Activated naive CD4-positive, alpha-beta T cell treated with anti-CD3 and anti-CD28 coated beads, Interleukin-2, amount 50 U/mL, for 16 hours (primary cell): ENCODE measurements at regions not wholly inside any gene's neighbourhood (a gene's known extent, or its start where the extent isn't known, plus 50 kb on each side); places are given as distances from the start of the nearest gene placed in this dataset.
"Not testable (repeated sequence)": the region's sequence is repeated elsewhere in the genome, so short reads cannot be mapped to it uniquely, and the experiment has no call there.

Experiments
- DNase-seq: peaks from one replicate; pipeline ENCODE4 v3.0.0-alpha.2; 2020

DNA sequence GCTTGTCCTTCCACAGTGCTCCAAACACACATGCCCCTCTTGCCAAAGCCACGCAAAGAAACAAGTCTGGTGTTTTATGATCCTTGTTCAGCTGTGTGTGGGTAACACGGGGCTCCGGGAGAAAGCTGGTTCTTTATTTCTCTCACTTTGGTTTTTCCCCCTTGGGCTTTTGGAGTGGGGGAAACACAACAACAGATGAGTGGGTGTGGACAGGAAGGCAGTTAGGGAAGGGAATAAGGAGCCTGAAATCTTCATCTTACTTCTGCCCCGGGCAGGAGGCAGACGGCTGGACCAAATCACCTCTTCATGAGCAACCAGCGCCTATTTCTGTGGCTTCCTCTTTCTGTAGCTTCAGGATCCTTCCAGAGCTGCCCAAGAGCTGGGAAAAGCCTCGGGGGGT, 218.5 kb downstream of the PHETA1 start:
- no peak for DNase-seq

DNA sequence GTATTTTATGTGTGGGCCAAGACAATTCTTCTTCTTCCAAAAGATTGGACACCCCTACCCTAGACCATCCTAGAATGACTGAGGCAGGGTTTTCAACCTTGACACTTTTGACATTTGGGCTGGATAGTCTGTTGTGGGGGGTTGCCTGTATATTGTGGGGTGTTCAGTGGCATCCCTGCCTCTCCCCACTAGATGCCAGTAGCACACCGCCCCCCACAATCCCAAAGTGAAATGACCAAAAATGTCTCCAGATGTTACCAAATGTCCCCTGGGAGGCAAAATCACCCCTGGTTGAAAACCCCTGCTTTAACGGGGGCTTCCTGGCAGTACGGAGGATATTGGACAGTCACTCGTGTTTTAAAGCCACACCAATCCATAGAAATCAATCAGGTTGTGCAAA, 219.6 kb downstream of the PHETA1 start:
- DNase-seq = no peak

DNA sequence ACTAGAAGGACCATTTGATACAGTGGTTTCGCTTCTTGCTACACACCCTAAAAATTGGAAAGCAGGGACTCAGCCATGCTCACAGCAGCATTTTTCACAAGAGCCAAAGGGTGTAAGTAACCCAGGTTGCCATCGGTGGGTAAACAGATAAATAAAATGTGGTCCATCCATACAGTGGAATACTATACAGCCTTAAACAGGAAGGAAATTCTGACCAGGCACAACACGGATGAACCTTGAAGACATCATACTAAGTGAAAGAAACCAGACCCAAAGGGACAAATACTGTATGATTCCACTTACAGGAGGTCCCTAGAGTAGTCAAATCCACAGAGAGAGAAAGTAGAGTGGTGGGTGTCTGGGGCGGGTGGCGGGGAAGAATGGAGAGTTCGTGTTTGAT, 220.9 kb downstream of the PHETA1 start:
- DNase-seq = no peak

DNA sequence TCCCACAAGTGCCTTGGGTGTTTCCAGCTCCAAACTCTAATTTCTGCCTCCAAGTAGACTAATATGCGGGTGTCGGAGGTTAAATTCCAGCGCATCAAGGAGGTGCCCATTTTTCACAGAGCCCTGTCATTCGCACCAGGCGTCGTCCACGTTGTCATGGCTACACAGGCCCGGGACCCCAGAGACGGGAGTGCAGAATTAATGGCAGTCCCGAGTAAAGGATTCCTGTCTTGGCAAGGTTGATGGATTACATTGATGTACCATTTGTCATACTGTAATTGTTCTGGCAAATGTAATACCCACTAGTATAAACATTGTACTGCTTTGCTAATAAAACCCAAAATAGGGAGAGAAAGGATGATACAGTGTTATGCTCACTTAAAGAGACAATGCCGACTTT, 222.9 kb upstream of the MYL2 start:
- no peak for DNase-seq

DNA sequence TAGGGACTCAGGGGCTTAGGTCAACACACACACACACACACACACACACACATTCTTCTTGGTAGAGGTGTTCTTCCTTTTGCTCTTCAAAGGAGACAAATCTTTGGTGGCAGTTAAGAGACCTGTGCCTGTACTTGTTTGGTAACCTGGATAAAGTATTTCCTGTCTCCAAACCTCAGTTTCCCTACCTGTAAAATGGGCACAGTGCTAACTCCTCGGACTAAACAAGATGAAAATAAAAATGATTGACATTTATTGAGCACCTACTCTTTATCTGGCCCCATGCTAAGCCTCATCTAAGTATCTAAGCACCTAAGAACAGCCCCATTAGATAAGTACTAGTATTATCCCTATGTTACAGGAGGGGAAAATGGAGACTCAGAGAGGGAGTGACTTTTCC, 220.8 kb upstream of the MYL2 start:
- DNase-seq = no peak

DNA sequence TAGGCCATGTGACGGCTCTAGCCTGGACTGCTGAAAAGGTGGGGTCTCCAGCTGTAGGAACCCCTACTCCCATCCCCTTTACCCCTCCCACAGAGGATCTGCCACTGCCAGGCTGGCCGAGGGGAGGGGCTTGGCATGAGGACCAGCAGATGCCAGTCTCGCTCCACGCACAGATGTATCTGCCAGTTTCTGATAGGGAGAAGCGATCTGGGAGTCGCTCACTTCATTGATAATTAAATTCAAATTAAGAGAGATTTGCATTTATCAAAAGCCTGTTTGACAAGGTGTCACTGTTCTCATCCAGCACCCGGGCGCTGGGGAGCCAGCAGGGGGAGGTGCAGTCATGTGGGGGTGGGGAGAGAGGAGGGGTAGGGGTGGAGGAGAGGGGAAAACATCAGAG, 217.6 kb upstream of the MYL2 start:
- DNase-seq = no peak

DNA sequence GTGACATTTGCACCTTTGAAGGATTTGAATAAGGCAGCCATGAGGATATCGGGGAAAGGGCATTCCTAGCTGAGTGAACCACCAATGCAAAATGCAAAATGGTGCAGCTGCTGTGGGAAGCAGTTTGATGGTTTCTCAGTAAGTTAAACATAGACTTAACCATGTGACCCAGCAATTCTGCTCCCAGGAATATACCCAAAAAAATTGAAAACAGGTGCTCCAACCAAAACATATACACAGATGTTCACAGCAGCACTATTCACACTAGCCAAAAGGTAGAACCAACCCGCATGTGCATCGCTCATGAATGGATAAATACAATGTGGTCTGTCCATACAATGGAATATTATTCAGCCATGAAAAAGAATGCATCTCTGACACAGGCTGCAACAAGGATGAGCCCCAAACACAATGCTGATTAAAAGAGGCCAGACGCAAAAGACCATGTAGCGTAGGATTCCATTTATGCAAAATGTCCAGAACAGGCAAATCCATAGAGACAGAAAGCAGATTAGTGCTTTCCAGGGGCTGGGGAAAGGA, 215.0 kb upstream of the MYL2 start:
- DNase-seq = no peak

DNA sequence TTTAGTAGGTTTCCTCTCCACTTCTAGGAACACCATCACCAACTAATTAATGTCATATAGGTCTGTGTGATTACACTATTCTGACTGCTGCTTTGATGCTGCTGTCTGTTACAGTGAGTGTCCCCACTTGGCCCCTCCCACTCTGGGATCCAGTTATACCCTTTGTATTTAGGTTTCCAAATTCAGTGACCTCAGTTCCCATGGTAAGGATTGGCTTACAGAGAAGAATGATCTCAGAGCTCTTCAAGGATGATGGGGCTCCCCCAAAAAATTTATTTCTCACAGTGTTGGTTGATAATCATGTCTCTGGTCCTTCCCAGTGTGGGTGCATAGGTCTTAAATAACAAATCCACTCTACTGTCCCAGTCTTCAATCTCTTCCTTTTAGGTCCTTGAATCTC, 210.0 kb upstream of the MYL2 start:
- no peak for DNase-seq

DNA sequence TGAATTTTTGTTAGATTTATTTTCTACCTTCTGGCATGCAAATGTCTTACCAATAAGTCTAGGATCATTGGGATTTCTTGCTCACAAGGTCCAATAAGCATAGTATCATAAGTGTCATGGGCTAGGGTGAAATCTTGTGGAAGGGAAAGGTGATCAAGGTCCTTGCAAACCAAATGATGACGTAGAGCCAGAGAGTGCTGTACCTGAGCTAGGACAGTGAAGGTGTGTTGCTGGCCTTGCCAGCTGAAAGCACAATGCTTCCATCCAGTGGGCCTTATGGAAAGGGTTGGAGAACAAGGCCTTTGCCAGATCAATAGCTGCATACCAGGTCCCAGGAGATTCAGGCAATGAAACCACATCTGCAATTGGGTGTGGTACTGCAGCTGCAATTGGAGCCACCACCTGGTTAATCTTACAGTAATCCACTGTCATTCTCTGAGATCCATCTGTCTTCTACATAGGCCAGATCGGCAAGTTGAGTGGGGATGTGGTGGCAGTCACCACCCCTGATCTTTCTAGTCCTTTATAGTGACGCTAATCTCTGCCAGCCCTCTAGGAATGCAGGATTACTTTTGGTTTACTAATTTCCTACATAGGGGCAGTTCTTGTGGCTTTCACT, 208.9 kb upstream of the MYL2 start:
- no peak for DNase-seq

DNA sequence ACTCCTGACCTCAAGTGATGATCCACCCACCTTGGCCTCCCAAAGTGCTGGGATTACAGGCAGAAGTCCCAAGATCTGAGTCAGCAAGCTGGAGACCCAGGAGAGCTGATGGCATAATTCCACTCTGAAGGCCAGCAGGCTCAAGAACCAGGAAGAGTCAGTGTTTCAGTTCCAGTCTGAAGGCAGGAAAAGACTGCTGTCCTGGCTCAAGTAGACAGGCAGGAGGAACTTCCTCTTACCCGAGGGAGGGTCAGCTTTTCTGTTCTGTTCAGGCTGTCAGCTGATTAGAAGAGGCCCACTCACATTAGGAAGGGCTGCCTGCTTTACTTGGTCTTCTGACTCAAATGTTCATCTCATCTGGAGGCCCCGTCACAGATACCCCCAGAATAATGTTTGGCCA, 206.0 kb upstream of the MYL2 start:
- DNase-seq = no peak

DNA sequence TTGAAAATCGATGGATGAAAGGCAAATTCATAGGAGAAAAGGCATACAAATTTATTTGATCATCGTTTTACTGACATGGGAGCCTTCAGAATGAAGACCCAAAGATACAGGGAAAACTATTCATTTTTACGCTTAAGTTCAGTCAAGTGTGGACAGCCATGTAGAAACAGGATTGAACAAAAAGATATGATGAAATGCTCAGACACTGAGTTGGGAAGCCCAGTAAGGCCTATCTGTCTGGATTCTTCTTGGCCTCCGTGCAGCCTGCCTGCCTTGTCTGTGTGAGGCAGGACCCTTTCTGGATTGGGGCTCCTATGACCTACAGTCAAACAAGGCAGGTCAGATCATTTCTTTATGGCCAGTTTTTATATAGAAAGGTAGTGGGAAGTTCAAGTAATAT, 203.8 kb upstream of the MYL2 start:
- no peak for DNase-seq

DNA sequence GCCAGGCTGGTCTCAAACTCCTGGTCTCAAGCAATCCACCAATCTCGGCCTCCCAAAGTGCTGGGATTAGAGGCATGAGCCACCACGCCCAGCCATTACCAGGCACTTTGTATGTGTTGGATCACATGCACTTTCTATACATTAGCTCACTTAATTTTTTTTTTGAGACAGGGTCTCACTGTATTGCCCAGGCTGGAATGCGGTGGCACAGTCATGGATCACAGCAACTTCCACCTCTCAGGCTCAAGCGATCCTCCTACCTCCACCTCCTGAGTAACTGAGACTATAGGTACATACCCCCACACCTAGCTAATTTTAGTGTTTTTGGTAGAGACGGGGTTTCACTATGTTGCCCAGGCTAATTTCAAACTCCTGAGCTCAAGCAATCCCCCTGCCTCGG, 203.0 kb upstream of the MYL2 start:
- DNase-seq = no peak

DNA sequence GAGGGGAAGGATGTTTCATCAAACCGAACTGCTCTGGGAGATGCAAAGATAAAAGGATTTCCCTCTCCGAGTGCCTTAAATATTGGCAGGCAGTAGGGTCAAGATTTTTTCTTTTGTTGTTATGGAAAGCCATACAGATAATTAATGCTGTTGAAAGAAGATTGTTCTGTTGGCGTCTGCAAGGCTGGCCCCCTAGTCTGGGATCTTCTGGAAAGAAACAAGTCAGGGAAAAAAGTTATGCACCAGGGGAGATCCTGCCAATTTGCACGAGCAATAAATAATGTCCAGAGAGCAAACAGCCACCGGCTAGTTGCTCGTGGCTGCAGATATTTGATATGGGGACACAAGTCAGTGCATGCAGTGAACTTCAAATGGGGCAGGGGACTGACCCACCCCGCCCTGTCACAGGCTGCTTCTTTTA, 202.1 kb upstream of the MYL2 start:
- DNase-seq = no peak

DNA sequence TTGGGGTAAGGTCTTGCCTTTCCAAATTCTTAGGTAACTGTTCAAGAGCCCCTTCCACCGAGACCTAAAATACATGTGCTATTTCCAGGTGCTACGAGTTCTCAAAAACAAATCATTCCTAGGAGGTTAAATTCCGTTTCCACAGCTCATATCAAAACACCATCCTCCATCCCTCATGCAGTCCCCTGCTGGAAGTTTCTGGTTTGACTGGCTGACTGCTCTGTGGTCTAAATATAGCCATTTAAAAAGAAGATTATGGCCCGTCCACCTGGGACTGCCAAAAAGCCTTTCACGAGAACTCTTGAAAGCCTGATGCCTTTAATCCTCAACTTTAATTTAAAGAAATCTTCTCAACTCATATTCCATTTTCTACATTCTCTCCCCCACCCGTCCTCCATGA, 201.5 kb upstream of the MYL2 start:
- DNase-seq = no peak

DNA sequence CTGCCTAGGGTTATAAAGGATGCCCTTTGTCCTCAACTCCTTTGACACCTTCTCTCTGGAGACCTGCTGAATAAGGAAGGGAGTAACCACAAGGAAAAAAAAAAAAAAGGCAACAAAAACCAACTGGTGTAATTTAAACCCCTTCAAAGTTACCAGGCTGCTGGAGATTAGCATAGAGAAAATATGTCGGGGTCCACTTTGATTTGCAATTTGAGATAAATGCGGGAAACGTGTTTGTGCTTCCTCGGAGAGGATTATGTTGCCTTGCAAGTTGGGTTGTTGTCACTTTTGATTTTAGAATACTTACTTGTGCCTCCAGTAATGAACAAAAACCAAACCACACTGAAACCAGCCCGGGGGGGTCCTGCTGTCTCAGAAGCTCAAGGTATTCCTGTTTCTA, 200.2 kb upstream of the MYL2 start:
- no peak for DNase-seq

DNA sequence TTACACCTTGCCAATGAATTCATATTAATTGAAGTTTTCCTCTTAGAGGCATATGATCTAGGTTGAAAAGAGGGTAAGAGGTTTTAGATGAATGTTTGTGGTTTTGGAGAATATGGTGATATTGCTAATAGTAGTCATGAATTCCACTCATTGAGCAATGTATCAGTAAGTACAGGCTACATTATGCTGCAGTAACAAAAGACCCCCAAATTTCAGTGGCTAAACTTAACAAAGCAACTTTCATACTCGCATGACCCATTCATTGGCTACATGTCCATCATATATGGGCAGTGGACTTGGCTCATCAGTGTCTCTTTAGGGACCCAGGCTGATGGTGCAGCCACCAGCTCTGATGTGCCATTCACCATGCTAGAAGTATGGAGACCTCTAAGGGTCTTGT, 196.6 kb upstream of the MYL2 start:
- no peak for DNase-seq

DNA sequence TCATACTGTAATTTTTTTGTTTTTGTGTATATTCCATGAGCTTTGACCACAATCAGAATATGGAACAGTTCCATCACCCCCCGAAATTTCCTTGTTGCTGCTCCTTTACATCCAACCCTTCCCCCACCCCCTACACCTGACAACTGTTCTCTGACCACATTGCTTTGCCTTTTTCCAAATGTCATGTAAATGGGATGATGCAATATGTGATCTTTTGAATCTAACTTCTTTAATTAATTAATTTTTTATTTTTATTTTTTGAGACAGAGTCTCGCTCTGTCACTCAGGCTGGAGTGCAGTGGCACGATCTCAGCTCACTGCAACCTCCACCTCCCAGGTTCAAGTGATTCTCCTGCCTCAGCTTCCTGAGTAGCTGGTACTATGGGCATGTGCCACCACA, 192.9 kb upstream of the MYL2 start:
- not testable (repeated sequence) for DNase-seq

DNA sequence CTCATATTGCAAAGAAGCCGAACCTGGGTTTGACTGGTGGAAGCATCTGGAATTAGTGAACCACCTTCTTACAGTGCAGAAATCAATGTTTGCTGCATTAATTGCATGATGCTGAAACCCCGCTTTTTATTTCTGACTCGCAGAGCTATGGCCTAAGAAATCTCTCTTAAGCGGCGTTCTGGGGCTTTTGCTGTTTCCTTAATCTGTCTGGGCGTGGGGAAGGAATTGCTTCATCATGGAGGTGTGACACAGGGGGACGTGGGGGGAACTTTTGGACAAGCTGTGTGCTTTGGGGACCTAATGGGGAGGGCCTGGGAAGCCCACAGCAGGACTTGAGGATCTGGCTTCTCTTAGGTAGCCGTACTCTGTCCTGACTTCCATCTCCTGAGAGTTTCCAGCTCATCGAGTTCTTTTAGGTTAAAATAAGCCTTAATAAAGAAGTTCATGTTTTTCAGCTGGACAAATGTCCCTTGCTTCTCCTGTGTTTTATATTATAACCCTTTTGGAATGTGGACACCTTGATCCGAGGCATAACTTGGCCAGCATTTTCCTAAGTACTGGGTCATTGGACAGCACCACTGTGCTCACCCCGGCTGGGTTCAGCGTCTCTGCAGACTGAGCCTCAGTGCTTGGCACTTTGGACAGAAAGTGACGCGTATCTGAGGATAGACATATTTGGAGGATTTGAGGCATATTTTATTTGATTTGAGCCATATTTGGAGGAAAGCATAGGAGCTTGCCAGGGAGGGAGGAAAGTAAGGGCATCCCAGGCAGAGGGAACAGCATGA, 192.1 kb upstream of the MYL2 start:
- DNase-seq = no peak

DNA sequence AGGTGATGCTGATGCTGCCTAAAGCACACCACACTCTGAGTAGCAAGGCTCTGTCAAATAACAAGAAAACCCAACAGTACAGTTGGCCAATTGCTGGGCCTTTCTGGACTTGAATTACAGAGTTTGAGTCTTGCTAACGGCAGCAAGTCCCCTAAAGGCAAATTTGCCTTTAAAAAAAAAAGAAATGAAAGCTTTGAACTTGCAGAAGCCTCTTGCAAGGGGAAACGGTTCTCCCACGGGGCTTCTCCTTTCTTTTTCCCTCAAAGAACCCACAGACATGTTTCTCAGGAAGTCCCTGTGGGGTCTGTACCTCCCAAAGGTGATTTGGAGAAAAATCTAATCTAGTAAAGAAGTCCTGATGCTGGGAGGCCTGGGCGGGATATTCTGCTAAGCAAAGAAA, 191.3 kb upstream of the MYL2 start:
- DNase-seq = no peak

DNA sequence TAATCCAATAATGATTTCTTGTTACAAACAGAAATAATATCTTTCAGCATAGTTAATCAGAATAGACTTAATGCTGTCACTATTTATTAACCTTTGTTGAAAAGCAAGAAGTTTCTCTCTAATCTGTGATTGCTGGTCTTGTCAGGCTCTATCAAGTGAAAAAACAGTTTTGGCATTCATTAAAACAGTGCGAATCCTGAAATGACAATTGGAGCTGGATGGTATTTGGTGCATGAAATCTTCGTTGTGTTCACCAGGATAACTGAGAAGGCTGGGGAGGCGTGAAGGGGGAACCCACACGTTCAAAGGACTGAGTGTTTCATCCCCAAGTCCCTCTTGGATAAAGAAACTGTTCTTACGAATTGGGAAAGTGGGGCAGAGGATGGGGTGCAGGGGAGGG, 190.2 kb upstream of the MYL2 start:
- no peak for DNase-seq

DNA sequence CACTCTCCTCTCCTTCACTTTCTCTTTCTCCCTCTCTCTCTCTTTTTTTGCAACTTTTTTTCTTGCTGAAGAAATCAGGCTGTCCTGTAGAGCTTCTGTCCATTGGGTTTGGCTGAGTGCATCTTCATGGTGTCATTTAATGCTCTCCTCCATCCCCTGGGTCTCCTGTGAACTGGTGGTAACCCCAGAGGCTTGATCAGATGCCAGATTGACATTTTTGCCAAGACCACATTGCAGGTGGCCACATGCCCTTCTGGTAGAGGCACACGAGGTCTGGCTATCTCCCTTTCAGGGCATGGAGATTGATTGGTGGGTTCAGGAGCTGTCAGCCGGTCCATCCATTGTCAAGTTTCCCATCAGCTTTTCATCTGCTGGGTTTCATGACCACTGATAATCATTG, 188.3 kb upstream of the MYL2 start:
- no peak for DNase-seq

DNA sequence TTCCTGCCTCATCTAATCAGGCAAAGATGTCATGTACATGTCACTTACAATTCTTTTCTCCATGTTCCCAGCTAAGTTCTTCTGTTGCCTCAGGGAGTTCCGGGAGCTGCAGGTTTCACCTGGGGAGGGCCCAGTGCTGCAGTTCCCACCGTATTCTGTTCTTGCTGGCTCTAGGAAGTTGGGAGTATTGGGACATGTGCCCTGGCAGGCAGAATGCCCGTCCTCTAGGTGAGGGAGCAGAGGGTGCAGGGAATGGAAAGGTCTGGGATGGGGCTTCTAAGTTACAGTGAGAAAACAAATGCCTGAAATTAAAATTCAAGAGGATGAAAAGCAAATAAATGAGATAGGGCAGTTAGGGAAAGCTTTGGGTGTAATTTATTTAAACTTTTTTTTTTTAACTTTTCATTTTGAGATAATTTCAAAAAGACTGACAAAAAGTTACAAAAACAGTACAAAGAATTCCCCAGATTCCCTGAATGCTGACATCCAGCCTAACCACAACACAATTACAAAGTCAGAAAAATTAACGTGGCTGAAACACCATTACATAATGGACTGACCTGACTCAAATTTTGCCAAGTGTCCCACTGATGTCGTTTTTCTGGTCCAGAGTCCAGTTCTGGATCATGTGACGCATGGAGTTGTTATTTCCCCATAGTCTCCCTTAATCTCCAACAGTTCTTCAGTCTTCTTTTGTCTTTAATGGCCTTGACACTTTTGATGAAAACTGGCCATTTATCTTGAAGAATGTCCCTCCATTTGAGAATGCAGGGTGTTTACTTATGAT, 187.2 kb upstream of the MYL2 start:
- no peak for DNase-seq

DNA sequence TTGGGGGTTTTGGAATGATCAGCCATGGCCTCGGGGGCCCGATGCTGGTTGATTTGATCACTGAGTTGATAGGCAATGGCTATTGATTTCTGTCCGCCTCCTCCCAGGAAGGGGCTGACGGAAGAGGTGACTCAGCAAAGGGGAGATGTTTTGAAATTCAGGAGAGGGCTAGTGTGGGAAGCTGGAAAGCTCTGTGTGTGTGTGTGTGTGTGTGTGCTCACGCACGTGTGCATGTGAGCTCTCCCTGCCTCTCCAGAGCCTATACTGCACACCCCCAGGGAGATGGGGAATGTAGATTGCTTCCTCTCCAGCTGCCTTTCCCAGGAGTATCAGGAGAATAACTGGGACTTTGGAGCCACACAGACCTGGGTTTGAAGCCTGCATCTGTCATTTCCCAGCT, 184.9 kb upstream of the MYL2 start:
- DNase-seq = no peak

DNA sequence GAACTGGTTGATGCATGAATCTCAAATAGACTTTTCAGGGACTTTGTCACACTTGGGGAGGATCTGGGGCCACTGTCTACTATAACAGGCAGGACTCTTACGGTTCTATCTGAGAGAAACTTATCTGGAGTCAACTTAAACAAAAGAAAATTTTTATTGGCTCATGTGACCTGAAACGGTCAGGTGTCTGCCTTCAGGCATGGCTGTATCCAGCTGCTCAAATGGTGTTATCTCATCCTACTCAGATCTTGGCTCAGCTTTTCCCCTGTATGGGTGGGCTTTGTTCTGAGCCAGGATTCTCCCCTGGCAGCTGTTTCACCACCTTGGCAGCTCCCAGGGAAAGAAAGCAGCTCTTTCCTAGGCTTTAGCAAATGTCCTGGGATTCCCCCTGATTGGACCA, 183.2 kb upstream of the MYL2 start:
- no peak for DNase-seq
